GM18505 (cell line): ENCODE measurements at regions not wholly inside any gene's neighbourhood (a gene's known extent, or its start where the extent isn't known, plus 50 kb on each side); places are given as distances from the start of the nearest gene placed in this dataset.

Experiments used
- ATAC-seq: cut with Tn5 transposase; IDR thresholded peaks from one replicate; pipeline ENCODE4 v1.9.1; 2021; ENCODE audit not compliant: unreplicated experiment
- POLR2A ChIP-seq: IDR thresholded peaks from 4 replicates; pipeline ENCODE4 v1.6.1; 2011; ENCODE audit warnings: borderline replicate concordance; ENCODE audit not compliant: insufficient read depth, insufficient read length; ENCODE audit errors: extremely low read depth

DNA sequence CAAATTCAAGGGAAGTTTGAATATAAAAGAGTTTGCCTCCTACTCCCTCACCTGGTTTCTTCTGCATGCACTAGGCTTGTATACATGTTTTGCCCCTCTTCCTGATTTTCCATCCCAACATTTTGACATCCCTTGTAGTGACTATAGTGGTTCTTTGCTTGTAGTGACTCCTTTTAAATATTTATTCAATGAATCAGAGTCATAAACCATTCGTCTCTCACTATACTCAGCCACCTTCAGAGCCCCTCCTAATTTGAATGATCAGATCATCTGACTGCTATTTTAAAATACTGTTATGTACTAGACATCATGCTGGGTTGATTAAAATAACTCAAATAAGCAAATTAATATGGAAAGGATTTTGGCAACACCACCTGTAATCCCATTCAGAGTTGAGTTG lies 492.1 kb upstream of the PIK3C3 start:
- no peak for ATAC-seq
- TF ChIP-seq POLR2A, result no peak

- TF ChIP-seq POLR2A, result no peak
- ATAC-seq, result no peak
Measured at GRCh38 chr18:41461114-41461513, 493.9 kb upstream of the PIK3C3 start.

- ATAC-seq, result no peak
- no peak for TF ChIP-seq POLR2A
Measured at GRCh38 chr18:41459656-41460055, 495.4 kb upstream of the PIK3C3 start.

GRCh38 chr18:41458376-41458775 lies 496.7 kb upstream of the PIK3C3 start:
- TF ChIP-seq POLR2A, result no peak
- ATAC-seq, result no peak

- TF ChIP-seq POLR2A, result no peak
Measured at GRCh38 chr18:41457765-41458326, 497.2 kb upstream of the PIK3C3 start.

DNA sequence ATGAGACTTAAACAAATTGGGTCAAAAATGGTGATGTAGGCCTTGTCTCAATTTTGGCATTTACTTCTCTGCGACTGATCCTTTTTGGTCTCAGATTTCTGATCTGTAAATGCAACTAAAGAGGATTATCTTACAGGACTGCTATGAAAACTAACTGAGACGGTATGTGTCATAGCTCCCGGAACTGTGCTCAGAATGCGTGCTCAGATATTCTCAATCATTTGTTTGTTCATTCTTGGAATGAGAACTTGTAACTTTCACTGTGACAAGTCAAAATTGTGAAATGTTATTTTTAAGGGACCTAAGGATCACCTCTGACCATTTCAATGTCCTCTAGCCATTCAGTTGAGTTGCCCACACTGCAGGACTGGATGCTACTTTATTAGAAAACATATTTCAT lies 498.2 kb upstream of the PIK3C3 start:
- ATAC-seq, result no peak
- no peak for TF ChIP-seq POLR2A

More at GRCh38 chr18:41457765-41458326, 497.2 kb upstream of the PIK3C3 start:
- ATAC-seq, result no peak

GRCh38 chr18:41449612-41450011 lies 505.4 kb upstream of the PIK3C3 start:
- TF ChIP-seq POLR2A, result no peak
- no peak for ATAC-seq

DNA sequence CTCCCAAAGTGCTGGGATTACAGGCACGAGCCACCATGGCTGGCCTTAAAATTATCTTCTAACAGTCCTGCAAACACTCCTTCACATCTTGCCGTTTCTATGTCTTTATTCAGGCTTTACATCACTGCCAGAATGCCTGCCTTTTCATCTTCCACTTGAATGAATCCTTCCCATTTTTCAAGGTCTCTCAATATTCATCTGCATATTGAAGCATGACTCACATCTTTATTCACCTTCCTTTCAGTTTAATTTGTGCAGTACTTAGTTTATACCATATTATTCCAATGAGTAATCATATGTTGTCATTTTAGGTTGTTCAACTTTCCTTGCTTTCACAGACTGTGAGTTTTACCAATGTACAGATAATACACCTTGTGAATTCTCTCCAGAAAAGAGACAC lies 510.1 kb upstream of the PIK3C3 start:
- TF ChIP-seq POLR2A, result no peak

GRCh38 chr18:41436772-41437171 lies 518.3 kb upstream of the PIK3C3 start:
- ATAC-seq, result no peak
- TF ChIP-seq POLR2A, result no peak

More for the DNA sequence above, 510.1 kb upstream of the PIK3C3 start:
- ATAC-seq, result no peak

DNA sequence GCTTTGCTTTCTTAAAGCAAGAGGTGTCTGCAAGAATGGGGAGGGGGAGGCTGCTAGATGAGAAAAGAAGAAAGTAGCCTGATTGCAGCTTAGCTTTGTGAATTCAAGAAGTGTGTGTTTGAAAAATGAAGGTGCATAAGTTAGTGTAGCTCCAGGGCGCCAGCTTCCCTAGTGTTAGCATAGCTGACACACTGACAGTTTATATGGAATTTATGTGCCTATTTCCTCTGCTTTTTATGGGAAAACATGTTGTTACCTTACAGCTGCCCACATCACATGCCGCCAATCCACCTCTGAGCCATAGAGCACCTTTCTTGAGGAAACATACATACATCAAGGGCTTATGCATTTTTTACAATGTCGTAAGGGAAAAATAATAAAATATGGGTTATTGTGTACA lies 536.4 kb upstream of the PIK3C3 start:
- no peak for TF ChIP-seq POLR2A
- ATAC-seq, result no peak

DNA sequence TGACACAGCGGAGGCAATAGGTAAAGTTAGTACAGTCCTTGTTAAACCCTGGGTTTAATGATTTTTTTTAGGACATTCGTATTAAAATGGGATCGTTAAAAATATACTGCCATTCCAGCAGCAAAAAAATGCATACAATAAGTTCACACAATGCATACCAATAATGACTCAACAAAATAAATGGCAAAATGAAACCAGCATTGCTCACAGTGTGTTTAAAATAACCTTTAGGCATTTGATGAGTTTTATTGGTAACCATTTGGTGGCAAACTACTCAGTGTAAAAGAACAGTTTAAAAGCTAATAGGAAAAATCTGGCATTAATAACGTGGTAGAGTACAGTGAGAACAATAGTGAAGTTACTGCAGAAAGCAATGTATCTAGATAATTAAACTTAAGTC lies 539.0 kb upstream of the PIK3C3 start:
- no peak for TF ChIP-seq POLR2A
- ATAC-seq, result no peak

GRCh38 chr18:41410006-41410405 lies 545.0 kb upstream of the PIK3C3 start:
- TF ChIP-seq POLR2A, result no peak
- ATAC-seq, result no peak

DNA sequence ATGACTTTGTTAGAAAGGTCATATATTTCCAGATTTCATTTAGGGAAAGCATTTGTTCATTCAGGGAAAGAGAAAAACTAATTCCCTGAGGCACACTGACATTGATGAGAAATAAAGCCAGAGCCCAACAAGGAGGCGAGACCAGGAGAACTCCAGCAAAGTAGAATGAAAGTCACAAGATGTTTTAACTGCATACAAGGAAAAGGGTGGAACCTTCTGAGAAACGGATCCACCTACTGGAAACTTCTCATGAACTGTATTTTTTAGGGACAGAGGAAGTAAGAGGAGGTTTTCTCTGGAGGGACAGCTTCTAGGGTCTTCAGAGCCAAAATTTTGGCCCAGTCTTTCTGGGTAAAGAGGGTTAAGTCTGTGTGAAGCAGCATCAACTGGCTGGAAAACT lies 548.2 kb upstream of the PIK3C3 start:
- no peak for ATAC-seq
- TF ChIP-seq POLR2A, result no peak

GRCh38 chr18:41396861-41397260 lies 558.2 kb upstream of the PIK3C3 start:
- no peak for TF ChIP-seq POLR2A
- no peak for ATAC-seq

- ATAC-seq, result no peak
- TF ChIP-seq POLR2A, result no peak
Measured at GRCh38 chr18:41396211-41396610, 558.8 kb upstream of the PIK3C3 start.
